Stimulated activated CD4-positive, alpha-beta T cell treated with anti-CD3 and anti-CD28 coated beads, Interleukin-12 subunit alpha, Interleukin-12 subunit beta, amount 100 ng/mL, for 24 hours (primary cell): ENCODE measurements at regions not wholly inside any gene's neighbourhood (a gene's known extent, or its start where the extent isn't known, plus 50 kb on each side); places are given as distances from the start of the nearest gene placed in this dataset.

Source experiments
- DNase-seq, 2 experiments: peaks; one replicate each; pipeline ENCODE4 v3.0.0-alpha.2; 2020; ENCODE audit warnings: low read depth in 2 of 2

- DNase-seq = no peak
These were observed 59.1 kb downstream of the BOD1 start for GRCh38 chr5:173557123-173557903.

GRCh38 chr5:173556142-173557028 is 60.1 kb downstream of the BOD1 start:
- no peak for DNase-seq

GRCh38 chr5:173554989-173555705 is 61.3 kb downstream of the BOD1 start:
- DNase-seq = no peak

- no peak for DNase-seq
These were observed 62.2 kb downstream of the BOD1 start for GRCh38 chr5:173554038-173554955.

- DNase-seq = no peak
These were observed 65.8 kb downstream of the BOD1 start for GRCh38 chr5:173550641-173551040.

- no peak for DNase-seq
These were observed 66.8 kb downstream of the BOD1 start for GRCh38 chr5:173549644-173550043.

- DNase-seq = no peak
These were observed 68.9 kb downstream of the BOD1 start for GRCh38 chr5:173547579-173547978.

GRCh38 chr5:173542964-173543363 is 73.5 kb downstream of the BOD1 start:
- DNase-seq = no peak

- no peak for DNase-seq
These were observed 74.3 kb downstream of the BOD1 start for GRCh38 chr5:173542159-173542558.

GRCh38 chr5:173538654-173539053 is 77.8 kb downstream of the BOD1 start:
- no peak for DNase-seq

GRCh38 chr5:173538018-173538417 is 78.4 kb downstream of the BOD1 start:
- no peak for DNase-seq

- no peak for DNase-seq
These were observed 79.2 kb downstream of the BOD1 start for GRCh38 chr5:173537228-173537627.

GRCh38 chr5:173535976-173536639 is 80.3 kb downstream of the BOD1 start:
- no peak for DNase-seq

- no peak for DNase-seq
These were observed 81.1 kb downstream of the BOD1 start for GRCh38 chr5:173535166-173535975.

- DNase-seq = no peak
These were observed 81.8 kb downstream of the BOD1 start for GRCh38 chr5:173534664-173535063.

GRCh38 chr5:173534031-173534430 is 82.4 kb downstream of the BOD1 start:
- DNase-seq = no peak

- no peak for DNase-seq
These were observed 83.7 kb downstream of the BOD1 start for GRCh38 chr5:173532689-173533250.

- no peak for DNase-seq
These were observed 84.6 kb downstream of the BOD1 start for GRCh38 chr5:173531863-173532262.

GRCh38 chr5:173530547-173530946 is 85.9 kb downstream of the BOD1 start:
- no peak for DNase-seq
